ENCODE measurements at regions not wholly inside any gene's neighbourhood (a gene's known extent, or its start where the extent isn't known, plus 50 kb on each side); places are given as distances from the start of the nearest gene placed in this dataset.

DNA sequence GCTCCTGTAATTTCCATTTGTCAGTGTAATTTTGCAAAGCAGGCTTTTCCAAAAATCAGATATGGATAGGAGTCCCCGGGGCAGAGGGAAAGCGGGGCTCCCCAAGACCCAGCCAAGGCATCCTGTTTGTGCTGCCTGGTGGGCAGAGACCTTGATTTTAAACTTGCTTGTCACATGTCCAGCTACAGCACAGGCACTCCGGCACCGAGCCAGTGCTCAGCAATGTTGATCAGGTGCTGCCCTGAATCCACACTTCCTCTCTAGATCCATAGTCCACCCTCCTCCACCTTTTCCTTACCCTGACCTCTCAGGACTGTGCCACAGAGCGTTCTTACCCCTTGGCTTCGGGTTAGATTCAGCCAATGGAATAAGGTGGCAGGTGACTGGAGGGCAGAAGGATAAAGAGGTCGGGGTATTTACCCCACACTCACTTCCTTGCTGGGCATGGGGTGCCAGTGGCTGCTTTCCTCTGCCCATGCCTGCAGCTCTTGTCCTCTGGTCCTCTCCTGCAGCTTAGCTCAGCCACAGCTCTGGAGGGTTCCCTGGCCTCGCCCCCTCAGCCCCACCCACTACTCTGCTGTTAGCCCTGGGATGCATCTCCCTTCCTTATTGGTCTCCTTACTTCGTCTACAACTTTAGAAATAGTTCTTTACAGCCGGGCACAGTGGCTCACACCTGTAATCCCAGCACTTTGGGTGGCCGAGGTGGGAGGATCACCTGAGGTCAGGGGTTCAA, 80.1 kb downstream of the IRF2BPL start:
- no peak for DNase-seq

DNA sequence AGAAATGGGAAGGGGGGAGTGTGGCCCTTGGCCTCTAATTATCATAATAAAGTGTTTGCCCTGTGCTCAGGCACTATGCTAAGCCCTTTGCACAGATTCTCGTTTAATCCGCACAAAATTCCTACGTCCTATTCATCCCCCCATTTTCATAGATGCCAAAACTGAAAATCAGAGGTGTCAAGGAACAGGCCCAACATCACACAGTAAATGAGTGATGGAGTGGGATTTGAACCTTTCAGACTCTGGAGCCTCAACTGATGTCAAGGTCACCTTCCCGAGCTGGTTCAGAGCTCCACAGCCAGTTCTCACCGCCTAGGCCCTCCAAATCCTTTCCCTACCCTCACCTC, 80.7 kb downstream of the IRF2BPL start:
- no peak for DNase-seq

- DNase-seq, result peak; percentile 92
Measured at GRCh38 chr14:76947078-76947837, 81.2 kb downstream of the IRF2BPL start.

GRCh38 chr14:76946753-76947077, 81.8 kb downstream of the IRF2BPL start:
- no peak for DNase-seq

DNA sequence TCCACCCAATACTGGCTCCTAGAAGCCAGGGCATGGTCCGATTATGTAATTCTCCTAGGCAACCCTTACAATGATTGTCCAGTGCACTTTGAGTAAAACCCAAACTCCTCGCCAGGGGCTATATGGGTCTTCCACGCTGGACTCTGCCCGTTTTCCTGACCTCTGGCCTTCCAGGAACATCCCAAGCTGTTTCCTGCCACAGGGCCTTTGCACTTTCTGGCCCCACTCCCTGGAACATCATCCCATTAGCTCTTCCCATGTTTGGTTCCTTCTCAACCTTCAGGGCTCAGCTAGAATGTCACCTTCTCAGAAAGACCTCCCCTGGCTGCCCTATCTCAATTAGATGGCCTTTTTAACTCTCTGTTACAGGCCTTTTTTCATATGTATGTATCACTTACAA, 85.4 kb downstream of the IRF2BPL start:
- DNase-seq, result no peak

- no peak for DNase-seq
Measured at GRCh38 chr14:76941946-76942805, 86.3 kb downstream of the IRF2BPL start.

DNA sequence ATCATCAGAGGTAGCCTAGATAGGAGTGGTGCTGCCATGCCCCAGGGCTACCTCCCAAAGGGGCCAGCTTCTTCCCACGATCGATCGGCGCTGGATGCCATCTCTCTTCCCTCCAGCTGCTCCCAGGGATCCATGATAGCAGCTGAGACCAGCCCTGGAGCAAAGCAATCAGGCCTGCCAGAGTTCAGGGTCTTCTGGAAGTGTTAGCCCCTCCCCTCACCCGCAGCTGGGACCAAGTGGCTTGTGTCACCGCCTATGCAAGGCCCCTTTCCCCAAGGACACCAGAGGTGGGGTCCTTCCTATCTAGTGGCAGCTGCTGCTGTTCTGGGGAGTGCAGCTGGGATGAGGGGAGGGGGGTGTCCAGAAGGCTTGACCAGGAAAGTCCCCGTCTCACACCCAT, 87.0 kb downstream of the IRF2BPL start:
- no peak for DNase-seq

- DNase-seq, result no peak
Measured at GRCh38 chr14:76940021-76940760, 88.3 kb downstream of the IRF2BPL start.

DNA sequence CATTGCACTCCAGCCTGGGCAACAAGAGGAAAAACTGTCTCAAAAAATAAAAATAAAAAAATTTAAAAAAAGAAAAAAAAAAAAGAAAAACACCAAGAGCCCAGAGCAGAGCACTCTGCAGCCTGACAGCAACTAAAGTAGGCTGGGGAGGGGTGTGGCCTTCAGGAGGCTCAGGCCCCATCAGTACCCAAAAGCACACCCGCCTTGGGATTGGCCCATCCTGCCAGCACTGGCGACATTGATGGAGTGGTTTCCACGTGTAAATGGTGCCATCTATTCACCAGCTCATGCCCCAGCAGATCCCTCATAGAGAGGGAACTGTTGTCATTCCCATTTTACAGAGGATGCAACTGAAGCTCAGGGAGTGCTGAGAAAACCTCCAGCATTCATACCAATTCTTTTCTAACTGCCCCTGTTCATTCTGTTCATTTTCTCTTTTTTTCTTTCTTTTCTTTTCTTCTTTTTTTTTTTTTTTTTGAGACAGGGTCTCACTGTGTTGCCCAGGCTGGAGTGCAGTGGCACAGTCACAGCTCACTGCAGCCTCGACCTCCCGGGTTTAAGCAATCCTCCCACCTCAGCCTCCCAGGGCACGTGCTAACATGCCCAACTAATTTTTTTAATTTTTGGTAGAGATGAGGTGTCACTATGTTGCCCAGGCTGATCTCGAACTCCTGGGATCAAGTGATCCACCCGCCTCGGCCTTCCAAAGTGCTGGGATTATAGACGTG, 89.3 kb downstream of the IRF2BPL start:
- DNase-seq, result no peak

- no peak for DNase-seq
Measured at GRCh38 chr14:76938092-76938500, 90.4 kb downstream of the IRF2BPL start.

DNA sequence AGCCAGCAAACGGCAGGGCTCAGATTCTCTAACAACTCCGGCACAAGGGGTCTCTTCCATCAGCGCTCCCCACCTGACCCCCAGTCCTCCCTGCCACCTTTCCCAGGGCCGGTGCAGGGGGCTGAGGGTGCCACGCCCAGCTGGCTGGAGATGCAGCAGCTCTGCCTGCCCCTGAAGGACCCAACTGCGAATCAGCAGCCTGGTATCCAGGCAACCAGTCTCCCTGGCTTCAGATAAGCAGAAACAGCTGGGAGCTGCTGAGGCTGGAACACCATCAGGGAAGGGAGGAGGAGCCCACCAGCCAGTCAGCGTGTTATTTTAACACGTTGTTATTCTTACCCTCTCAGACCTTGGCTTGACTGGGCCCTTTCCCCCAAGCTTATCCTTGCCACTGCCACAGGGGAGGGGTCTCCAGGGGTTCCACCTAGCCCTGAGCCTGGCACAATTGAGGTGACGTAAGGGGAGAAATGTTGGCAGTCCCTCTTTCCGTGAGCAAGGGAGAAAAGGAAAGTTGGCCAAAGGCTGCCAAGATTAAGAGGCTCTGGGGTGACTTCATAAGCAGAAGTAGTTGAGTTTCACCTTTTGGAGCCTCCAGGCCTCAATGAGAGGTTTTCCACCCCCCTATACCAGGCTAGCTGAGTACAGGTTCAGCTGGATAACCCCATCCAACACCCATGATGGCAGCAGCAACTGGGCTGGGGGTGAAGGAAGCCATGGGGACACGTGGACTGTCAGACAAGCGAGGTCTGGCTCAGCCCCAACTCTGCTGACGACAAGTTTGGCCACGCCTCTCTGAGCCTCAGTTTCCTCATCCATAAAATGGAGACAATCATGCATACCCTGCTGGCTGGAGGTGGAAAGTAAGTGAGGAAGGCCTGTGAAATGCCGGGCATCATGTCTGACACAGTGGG, 91.1 kb downstream of the IRF2BPL start:
- DNase-seq, result peak; percentile 90

DNA sequence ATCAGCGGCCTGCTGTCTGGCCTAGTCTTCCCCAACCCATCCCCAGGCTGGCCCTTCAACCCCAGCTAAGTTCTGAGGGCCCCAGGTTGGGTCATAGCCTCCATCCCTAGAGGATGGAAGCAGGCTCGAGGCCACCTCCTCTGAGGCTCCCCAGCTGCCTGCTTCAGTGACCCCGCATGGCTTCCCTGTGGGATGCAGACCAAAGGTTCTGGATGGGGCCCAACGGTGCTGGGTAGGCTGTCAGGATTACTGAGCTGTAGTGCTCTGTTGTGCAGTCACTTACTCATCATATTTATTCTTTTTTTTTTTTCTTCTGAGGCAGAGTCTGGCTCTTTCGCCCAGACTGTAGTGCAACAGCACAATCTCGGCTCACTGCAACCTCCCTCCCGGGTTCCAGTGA, 92.0 kb downstream of the IRF2BPL start:
- DNase-seq, result no peak

GRCh38 chr14:76933515-76933914, 95.0 kb downstream of the IRF2BPL start:
- no peak for DNase-seq

DNA sequence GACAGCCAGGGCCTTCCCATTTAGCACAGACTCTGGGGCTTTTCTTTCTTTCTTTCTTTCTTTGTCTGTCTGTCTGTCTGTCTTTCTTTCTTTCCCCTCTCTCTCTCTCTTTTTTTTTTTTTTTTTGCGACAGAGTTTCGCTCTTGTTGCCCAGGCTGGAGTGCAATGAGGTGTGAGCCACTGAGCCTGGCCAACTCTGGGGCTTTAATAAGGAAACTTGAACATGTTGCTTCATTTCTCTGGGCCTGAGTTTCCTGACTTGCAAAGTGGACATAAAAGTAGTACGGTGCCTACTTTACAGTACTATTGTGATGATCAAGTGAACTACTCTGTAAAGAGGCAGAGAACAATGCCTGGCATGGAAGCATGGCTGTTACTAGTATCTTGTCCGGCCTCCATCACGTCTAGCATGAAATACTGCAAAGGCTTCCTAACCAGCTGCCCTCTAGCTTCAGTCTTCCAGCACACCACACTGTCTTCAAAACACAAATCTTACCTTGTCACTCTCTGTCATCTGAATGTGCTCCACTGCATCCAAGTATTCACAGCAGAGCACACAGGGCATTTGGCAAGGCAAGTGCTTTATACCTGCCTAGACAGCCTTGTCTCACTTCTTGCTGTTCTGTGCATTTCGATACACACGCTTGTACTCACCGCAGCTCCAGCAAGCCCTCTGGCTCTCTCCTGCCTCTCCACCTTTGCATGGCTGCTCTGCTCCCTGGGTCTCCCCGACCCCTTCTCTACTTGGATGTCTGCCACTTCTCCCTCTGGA, 96.7 kb downstream of the IRF2BPL start:
- no peak for DNase-seq

- DNase-seq, result no peak
Measured at GRCh38 chr14:76930549-76930948, 98.0 kb downstream of the IRF2BPL start.

- DNase-seq, result no peak
Measured at GRCh38 chr14:76929927-76930326, 98.6 kb downstream of the IRF2BPL start.

- DNase-seq, result no peak
Measured at GRCh38 chr14:76927971-76928700, 100.4 kb downstream of the IRF2BPL start.

DNA sequence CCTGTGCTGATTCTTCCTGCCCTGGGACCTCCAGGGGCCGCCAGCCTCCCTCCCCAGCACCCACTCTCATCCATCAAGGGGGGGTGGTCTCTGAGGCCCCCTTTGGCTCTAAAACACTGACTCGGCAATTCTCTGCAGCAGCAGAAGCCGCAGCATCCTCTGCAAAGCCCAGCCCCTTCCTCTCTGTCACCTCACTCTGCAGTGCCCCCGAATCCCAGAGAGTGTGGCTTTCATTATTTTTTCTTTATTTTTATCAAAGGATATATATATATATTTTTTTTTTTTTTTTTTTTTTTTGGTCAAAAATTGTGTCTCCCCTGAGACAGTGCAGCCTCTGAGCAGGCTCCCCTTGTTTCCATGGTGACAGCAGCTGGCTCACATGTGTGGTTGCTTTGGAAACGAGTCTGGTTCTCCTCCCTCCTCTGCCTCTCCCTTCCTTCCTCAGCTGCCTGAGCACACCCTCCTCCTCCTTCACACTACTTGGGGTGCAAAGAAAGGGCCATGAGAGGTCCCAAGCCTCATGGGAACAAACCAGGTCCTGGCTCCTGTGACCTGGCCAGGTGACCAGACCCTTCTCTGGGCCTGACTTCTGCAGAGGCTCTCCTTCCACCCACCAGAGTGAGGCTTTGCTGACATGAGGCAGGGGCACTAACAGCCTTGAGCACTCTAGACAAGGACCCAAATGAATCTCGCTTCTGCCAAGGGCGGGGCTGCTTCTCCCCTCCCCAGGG, 100.5 kb downstream of the LRRC74A start:
- peak; percentile 80 for DNase-seq

DNA sequence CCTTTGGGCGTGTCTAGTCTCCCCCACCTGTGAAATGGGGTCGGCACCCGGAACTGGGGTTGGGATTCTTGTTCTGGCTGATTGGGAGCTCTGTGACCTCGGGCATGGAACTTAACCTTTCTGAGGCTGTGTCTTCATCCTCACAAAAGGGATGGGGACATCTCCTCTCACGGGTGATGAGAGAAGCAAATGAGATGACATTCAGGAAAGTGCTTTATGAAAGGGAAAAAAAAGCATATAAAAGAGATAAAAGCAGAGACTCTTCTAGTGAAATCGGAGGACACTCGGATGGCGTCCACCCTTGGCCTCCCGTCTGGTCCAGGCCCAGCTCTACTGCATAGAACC, 98.9 kb downstream of the LRRC74A start:
- DNase-seq, result no peak
